ENCODE measurements at regions not wholly inside any gene's neighbourhood (a gene's known extent, or its start where the extent isn't known, plus 50 kb on each side); places are given as distances from the start of the nearest gene placed in this dataset.

- H3K9me1 ChIP-seq (ENCODE audit: control insufficient read depth, extremely low read depth, insufficient read depth, low read length): no peaks in the 10 kb centered on the region
- dilution Hi-C loops (cut with MboI; ENCODE audit: extremely low pct_ligation_motif_present, low sequenced_read_pairs): no loop called here
- H3K27ac ChIP-seq (ENCODE audit: control insufficient read depth, insufficient read depth, low read length): no peak overlapping the region
- H3K4me1 ChIP-seq (ENCODE audit: control insufficient read depth, extremely low read depth, insufficient read depth, low read length): no peaks in the 10 kb centered on the region
- H3K27me3 ChIP-seq (ENCODE audit: control insufficient read depth, extremely low read depth, insufficient read depth, low read length): no peaks in the 10 kb centered on the region
- H2AFZ ChIP-seq (ENCODE audit: control insufficient read depth, low read length): no peak overlapping the region
- no peak for DNase-seq (ENCODE audit: low read depth, low spot score)
- H3K4me2 ChIP-seq (ENCODE audit: control insufficient read depth, extremely low read depth, insufficient read depth, low read depth, low read length): no peak overlapping the region
- no peaks in the 10 kb centered on the region for H3K9me3 ChIP-seq (ENCODE audit: control insufficient read depth, low read depth, low read length)
- H3K79me2 ChIP-seq (ENCODE audit: control insufficient read depth, insufficient read depth, low read length): no peaks in the 10 kb centered on the region
- H3K36me3 ChIP-seq (ENCODE audit: control insufficient read depth in 2 of 2, extremely low read depth in 1 of 2, insufficient read depth in 2 of 2, low read length in 2 of 2): no peaks in the 10 kb centered on the region
- H3K9ac ChIP-seq (ENCODE audit: control insufficient read depth, extremely low read depth, insufficient read depth, low read length): no peak overlapping the region
- FAIRE-seq: no peak
- H3K4me3 ChIP-seq (ENCODE audit: control insufficient read depth in 2 of 3, extremely low read depth in 1 of 3, insufficient read depth in 2 of 3, low read depth in 1 of 3, low read length in 3 of 3): no peak overlapping the region
- TF ChIP-seq EZH2 (IDR thresholded peaks at IDR 0.05; ENCODE audit: low read length) (no peak), CTCF (optimal IDR thresholded peaks at IDR 0.05 in 1 of 3, IDR thresholded peaks at IDR 0.05 in 1 of 3, conservative IDR thresholded peaks at IDR 0.05 in 1 of 3; ENCODE audit: extremely low read depth in 1 of 3, insufficient read depth in 2 of 3, low read length in 3 of 3) (no peak)
- no peaks in the 10 kb centered on the region for H4K20me1 ChIP-seq (ENCODE audit: control insufficient read depth, extremely low read depth, insufficient read depth, low read length)
Observed at GRCh38 chr3:152558386-152558785, 276.5 kb upstream of the P2RY1 start.

- no peak for DNase-seq (ENCODE audit: low read depth, low spot score)
- no peak overlapping the region for H2AFZ ChIP-seq (ENCODE audit: control insufficient read depth, low read length)
- no peaks in the 10 kb centered on the region for H3K9me3 ChIP-seq (ENCODE audit: control insufficient read depth, low read depth, low read length)
- no peaks in the 10 kb centered on the region for H3K4me1 ChIP-seq (ENCODE audit: control insufficient read depth, extremely low read depth, insufficient read depth, low read length)
- H3K4me2 ChIP-seq (ENCODE audit: control insufficient read depth, extremely low read depth, insufficient read depth, low read depth, low read length): no peak overlapping the region
- H3K27ac ChIP-seq (ENCODE audit: control insufficient read depth, insufficient read depth, low read length): no peak overlapping the region
- TF ChIP-seq CTCF (optimal IDR thresholded peaks at IDR 0.05 in 1 of 3, IDR thresholded peaks at IDR 0.05 in 1 of 3, conservative IDR thresholded peaks at IDR 0.05 in 1 of 3; ENCODE audit: extremely low read depth in 1 of 3, insufficient read depth in 2 of 3, low read length in 3 of 3) (no peak), EZH2 (IDR thresholded peaks at IDR 0.05; ENCODE audit: low read length) (no peak)
- H3K9me1 ChIP-seq (ENCODE audit: control insufficient read depth, extremely low read depth, insufficient read depth, low read length): no peaks in the 10 kb centered on the region
- dilution Hi-C loops (cut with MboI; ENCODE audit: extremely low pct_ligation_motif_present, low sequenced_read_pairs): no loop called here
- no peaks in the 10 kb centered on the region for H3K27me3 ChIP-seq (ENCODE audit: control insufficient read depth, extremely low read depth, insufficient read depth, low read length)
- no peak overlapping the region for H3K9ac ChIP-seq (ENCODE audit: control insufficient read depth, extremely low read depth, insufficient read depth, low read length)
- no peaks in the 10 kb centered on the region for H3K79me2 ChIP-seq (ENCODE audit: control insufficient read depth, insufficient read depth, low read length)
- H3K36me3 ChIP-seq (ENCODE audit: control insufficient read depth in 2 of 2, extremely low read depth in 1 of 2, insufficient read depth in 2 of 2, low read length in 2 of 2): no peaks in the 10 kb centered on the region
- H4K20me1 ChIP-seq (ENCODE audit: control insufficient read depth, extremely low read depth, insufficient read depth, low read length): no peaks in the 10 kb centered on the region
- no peak overlapping the region for H3K4me3 ChIP-seq (ENCODE audit: control insufficient read depth in 2 of 3, extremely low read depth in 1 of 3, insufficient read depth in 2 of 3, low read depth in 1 of 3, low read length in 3 of 3)
- no peak for FAIRE-seq
Observed at GRCh38 chr3:152559246-152559645, 275.7 kb upstream of the P2RY1 start.

Data from keratinocyte (primary cell).